ENCODE measurements at regions not wholly inside any gene's neighbourhood (a gene's known extent, or its start where the extent isn't known, plus 50 kb on each side); places are given as distances from the start of the nearest gene placed in this dataset.

GRCh38 chr9:82363198-82363597 lies 374.6 kb downstream of the SPATA31D1 start:
- H3K36me3 ChIP-seq (ENCODE audit: control insufficient read depth in 1 of 2, insufficient read depth in 2 of 2, low read length in 2 of 2) = no peaks in the 10 kb centered on the region
- intact Hi-C loops (cut with micrococcal nuclease) = no loop called here
- H3K4me2 ChIP-seq (ENCODE audit: low read length) = no peak overlapping the region
- ATAC-seq (no peak), DNase-seq (ENCODE audit: low read depth, low spot score) (no peak)
- H3K27ac ChIP-seq (ENCODE audit: low read depth, low read length) = no peak overlapping the region
- H2AFZ ChIP-seq (ENCODE audit: low read depth, low read length, poor library complexity, severe bottlenecking) = no peak overlapping the region
- no peaks in the 10 kb centered on the region for H3K4me1 ChIP-seq (ENCODE audit: control insufficient read depth in 1 of 2, insufficient read depth in 2 of 2, low read length in 2 of 2)
- BruUV-seq (replicated peaks) = no TSS peak
- RAD21 ChIA-PET (ENCODE audit: low non-redundant PET in 1 of 2, low total read pairs in 2 of 2, uncharacterized antibody in 2 of 2, unreplicated experiment in 2 of 2) = no interaction called here
- no peaks in the 10 kb centered on the region for H3K9me3 ChIP-seq (ENCODE audit: control insufficient read depth in 1 of 2, insufficient read depth in 1 of 2, low read depth in 1 of 2, low read length in 2 of 2)
- H3K79me2 ChIP-seq (ENCODE audit: insufficient read depth, low read length) = no peaks in the 10 kb centered on the region
- H3K9me2 ChIP-seq (ENCODE audit: insufficient read depth) = no peaks in the 10 kb centered on the region
- POLR2A ChIA-PET = no interaction called here
- H3K4me3 ChIP-seq (replicated peaks in 1 of 2; ENCODE audit: low read depth in 1 of 2, low read length in 2 of 2) = no peak overlapping the region
- H3K27me3 ChIP-seq (ENCODE audit: insufficient read depth, low read length) = no peaks in the 10 kb centered on the region
- TF ChIP-seq ZFX (IDR thresholded peaks at IDR 0.05) = no peak
- no peak for TF ChIP-seq JUND (IDR thresholded peaks at IDR 0.05)
- TF ChIP-seq, protein P1, sequence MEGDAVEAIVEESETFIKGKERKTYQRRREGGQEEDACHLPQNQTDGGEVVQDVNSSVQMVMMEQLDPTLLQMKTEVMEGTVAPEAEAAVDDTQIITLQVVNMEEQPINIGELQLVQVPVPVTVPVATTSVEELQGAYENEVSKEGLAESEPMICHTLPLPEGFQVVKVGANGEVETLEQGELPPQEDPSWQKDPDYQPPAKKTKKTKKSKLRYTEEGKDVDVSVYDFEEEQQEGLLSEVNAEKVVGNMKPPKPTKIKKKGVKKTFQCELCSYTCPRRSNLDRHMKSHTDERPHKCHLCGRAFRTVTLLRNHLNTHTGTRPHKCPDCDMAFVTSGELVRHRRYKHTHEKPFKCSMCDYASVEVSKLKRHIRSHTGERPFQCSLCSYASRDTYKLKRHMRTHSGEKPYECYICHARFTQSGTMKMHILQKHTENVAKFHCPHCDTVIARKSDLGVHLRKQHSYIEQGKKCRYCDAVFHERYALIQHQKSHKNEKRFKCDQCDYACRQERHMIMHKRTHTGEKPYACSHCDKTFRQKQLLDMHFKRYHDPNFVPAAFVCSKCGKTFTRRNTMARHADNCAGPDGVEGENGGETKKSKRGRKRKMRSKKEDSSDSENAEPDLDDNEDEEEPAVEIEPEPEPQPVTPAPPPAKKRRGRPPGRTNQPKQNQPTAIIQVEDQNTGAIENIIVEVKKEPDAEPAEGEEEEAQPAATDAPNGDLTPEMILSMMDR (IDR thresholded peaks at IDR 0.05 in 2 of 3, conservative IDR thresholded peaks at IDR 0.05 in 1 of 3; ENCODE audit: borderline replicate concordance in 1 of 3, insufficient read depth in 1 of 3, low read depth in 2 of 3, low read length in 2 of 3) = no peak
- TF ChIP-seq ZNF274 (IDR thresholded peaks at IDR 0.05; ENCODE audit: low read depth, low read length) = no peak
- H3K9ac ChIP-seq (ENCODE audit: low read length) = no peak overlapping the region
- H4K20me1 ChIP-seq (ENCODE audit: insufficient read depth) = no peaks in the 10 kb centered on the region
- CTCF ChIA-PET = no interaction called here

DNA sequence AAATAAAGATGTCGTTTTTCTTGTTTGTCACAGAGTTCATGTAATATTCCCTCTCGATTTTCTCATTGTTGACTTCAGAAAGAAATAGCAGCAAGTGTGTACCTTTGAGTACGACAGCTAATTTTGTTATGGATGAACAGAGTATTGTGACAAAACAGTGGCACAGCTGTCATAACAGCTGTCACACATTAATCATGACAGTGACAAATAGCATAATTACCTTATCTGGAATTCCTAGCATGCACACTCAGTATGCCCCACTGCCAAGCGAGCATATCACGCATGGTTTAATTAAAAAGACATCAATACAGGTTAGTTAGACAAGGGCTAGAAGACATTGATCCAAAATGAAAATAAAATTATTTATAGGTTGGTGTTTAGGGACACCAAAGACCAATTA lies 375.1 kb downstream of the SPATA31D1 start:
- Histone ChIP-seq H2AFZ (ENCODE audit: low read depth, low read length, poor library complexity, severe bottlenecking) (no peak overlapping the region), H3K4me1 (ENCODE audit: control insufficient read depth in 1 of 2, insufficient read depth in 2 of 2, low read length in 2 of 2) (no peaks in the 10 kb centered on the region), H3K79me2 (ENCODE audit: insufficient read depth, low read length) (no peaks in the 10 kb centered on the region), H3K9me3 (ENCODE audit: control insufficient read depth in 1 of 2, insufficient read depth in 1 of 2, low read depth in 1 of 2, low read length in 2 of 2) (no peaks in the 10 kb centered on the region), H3K9ac (ENCODE audit: low read length) (no peak overlapping the region), H3K9me2 (ENCODE audit: insufficient read depth) (no peaks in the 10 kb centered on the region), H3K4me2 (ENCODE audit: low read length) (no peak overlapping the region), H3K4me3 (replicated peaks in 1 of 2; ENCODE audit: low read depth in 1 of 2, low read length in 2 of 2) (no peak overlapping the region), H3K27me3 (ENCODE audit: insufficient read depth, low read length) (no peaks in the 10 kb centered on the region), H3K36me3 (ENCODE audit: control insufficient read depth in 1 of 2, insufficient read depth in 2 of 2, low read length in 2 of 2) (no peaks in the 10 kb centered on the region), H3K27ac (ENCODE audit: low read depth, low read length) (no peak overlapping the region), H4K20me1 (ENCODE audit: insufficient read depth) (no peaks in the 10 kb centered on the region)
- BruUV-seq (replicated peaks) = no TSS peak
- TF ChIP-seq EZH2 (IDR thresholded peaks at IDR 0.05) (no peak), FOSL1 (IDR thresholded peaks at IDR 0.05; ENCODE audit: low read depth) (no peak), ZFX (IDR thresholded peaks at IDR 0.05) (no peak), CBX3 (IDR thresholded peaks at IDR 0.05; ENCODE audit: low read depth) (no peak), SP1 (IDR thresholded peaks at IDR 0.05; ENCODE audit: low read depth) (no peak), CEBPB (IDR thresholded peaks at IDR 0.05; ENCODE audit: low read depth) (no peak), POLR2A (IDR thresholded peaks at IDR 0.05; ENCODE audit: borderline replicate concordance, extremely low read depth, insufficient read depth, insufficient read length) (no peak), ZNF274 (IDR thresholded peaks at IDR 0.05; ENCODE audit: low read depth, low read length) (no peak), REST (IDR thresholded peaks at IDR 0.05; ENCODE audit: low read depth) (no peak), EZH2phosphoT487 (IDR thresholded peaks at IDR 0.05; ENCODE audit: borderline replicate concordance) (no peak), RAD21 (IDR thresholded peaks at IDR 0.05; ENCODE audit: low read depth) (no peak)
- TF ChIP-seq, protein P1 (IDR thresholded peaks at IDR 0.05 in 2 of 3, conservative IDR thresholded peaks at IDR 0.05 in 1 of 3; ENCODE audit: borderline replicate concordance in 1 of 3, insufficient read depth in 1 of 3, low read depth in 2 of 3, low read length in 2 of 3) = no peak
- CTCF ChIA-PET = no interaction called here
- POLR2A ChIA-PET = no interaction called here
- RAD21 ChIA-PET (ENCODE audit: low non-redundant PET in 1 of 2, low total read pairs in 2 of 2, uncharacterized antibody in 2 of 2, unreplicated experiment in 2 of 2) = no interaction called here
- no peak for ATAC-seq
- intact Hi-C loops (cut with micrococcal nuclease) = no loop called here
- DNase-seq (ENCODE audit: low read depth, low spot score) = no peak
